Heart right ventricle (tissue), 16 donors: ENCODE measurements at regions not wholly inside any gene's neighbourhood (a gene's known extent, or its start where the extent isn't known, plus 50 kb on each side); places are given as distances from the start of the nearest gene placed in this dataset.

Source experiments
- ATAC-seq, 8 donors: fragments of 200-7000 bp; cut with Tn5 transposase; one replicate each; pipeline ENCODE4 v1.9.1; 2020; ENCODE audit warnings: mild to moderate bottlenecking in 8 of 8, moderate library complexity in 8 of 8, moderate number of reproducible peaks in 1 of 8
- DNase-seq, 2 donors: peaks; one replicate each; pipeline ENCODE4 v3.0.0-alpha.2; 2020
- H3K27ac ChIP-seq, 10 donors: fragments of 200-600 bp; sonication (generic) in 2 of 10; one replicate each; pipeline versions ENCODE4 v1.5.0 to v1.8.0; 2020 to 2022; ENCODE audit warnings: mild to moderate bottlenecking in 3 of 10
- H3K27me3 ChIP-seq, 7 donors: fragments of 200-600 bp; one replicate each; pipeline ENCODE4 v1.8.0; 2021 to 2022; ENCODE audit warnings: mild to moderate bottlenecking in 2 of 7
- H3K36me3 ChIP-seq, 9 donors: fragments of 200-600 bp; sonication (generic) in 1 of 9; one replicate each; pipeline versions ENCODE4 v1.5.0 to v1.8.0; 2020 to 2022; ENCODE audit warnings: mild to moderate bottlenecking in 2 of 9
- H3K4me1 ChIP-seq, 9 donors: fragments of 200-600 bp; sonication (generic) in 1 of 9; one replicate each; pipeline versions ENCODE4 v1.5.0 to v1.8.0; 2020 to 2022; ENCODE audit warnings: mild to moderate bottlenecking in 4 of 9
- H3K4me3 ChIP-seq, 10 donors: fragments of 200-600 bp; sonication (generic) in 2 of 10; one replicate each; pipeline versions ENCODE4 v1.5.0 to v1.8.0; 2020 to 2022; ENCODE audit warnings: mild to moderate bottlenecking in 7 of 10, moderate library complexity in 2 of 10
- H3K9me3 ChIP-seq, 11 donors: fragments of 200-600 bp in 10 of 11; sonication (generic) in 2 of 11; one replicate each; pipeline versions ENCODE4 v1.5.0 to v1.8.0; 2013 to 2022; ENCODE audit warnings: mild to moderate bottlenecking in 2 of 11, control low read depth in 1 of 11, moderate library complexity in 1 of 11
- WGBS, 2 donors: extraction: QIAGEN DNeasy Blood & Tissue Kit; methylation state at CpG; one replicate each; pipeline ENCODE4 v1.1.7; 2013; ENCODE audit warnings: inconsistent platforms in 1 of 2; 5-methylcytosine and 5-hydroxymethylcytosine counted together
- intact Hi-C, 10 donors: fragments of 100-400 bp; cut with DNase I; formaldehyde crosslinking; loops; one replicate each; pipeline versions ENCODE4 v1.11.1 to v1.14.2; 2022
- TF ChIP-seq, protein P1 (sequence below), 9 donors: fragments of 200-600 bp; sonication (generic) in 2 of 9; IDR thresholded peaks; one replicate each; pipeline versions ENCODE4 v1.5.0 to v1.8.0; 2021 to 2022; ENCODE audit warnings: antibody characterized with exemption in 9 of 9, mild to moderate bottlenecking in 5 of 9, moderate library complexity in 1 of 9
- donor health status: Arrhythmogenic right ventricular cardiomyopathy.
- donor health status: ischemic (EF 13 %, LVEDD 7.1; RV severe dilation, severe dysfunction).
- donor health status: healthy with polysubstance abuse.
- donor health status: DM: no; HTN: yes; CAD: no.
- donor health status: DM: no; HTN: no; CAD: no.
- donor health status: ischemic (EF 25% LVEDD 6.9; RV normal size, moderate dysfunction).
- donor health status: ischemic (EF 25% LVEDD 5.7; RV mildly dilated, moderate dysfunction).
- donor health status: healthy.
- donor health status: DM: yes; HTN: yes; CAD: no.
- donor health status: Ischemic cardiomyopathy.
- donor health status: ischemic (EF 35%, LVEDD 5.7; RV mildly dilated, moderate dysfunction).
- donor health status: nonischemic (EF 11% LVEDD 7.7; RV severe dilation, severe dysfunction).
- donor health status: DM: yes; HTN: yes; CAD: no.
- donor health status: PGD.
- donor health status: ischemic (EF 29% LVEDD 5.4; RV normal size, mild dysfunction).
- donor health status: nonischemic (EF 23%, LVEDD 6.1; RV moderate dilation, normal function).

DNA sequence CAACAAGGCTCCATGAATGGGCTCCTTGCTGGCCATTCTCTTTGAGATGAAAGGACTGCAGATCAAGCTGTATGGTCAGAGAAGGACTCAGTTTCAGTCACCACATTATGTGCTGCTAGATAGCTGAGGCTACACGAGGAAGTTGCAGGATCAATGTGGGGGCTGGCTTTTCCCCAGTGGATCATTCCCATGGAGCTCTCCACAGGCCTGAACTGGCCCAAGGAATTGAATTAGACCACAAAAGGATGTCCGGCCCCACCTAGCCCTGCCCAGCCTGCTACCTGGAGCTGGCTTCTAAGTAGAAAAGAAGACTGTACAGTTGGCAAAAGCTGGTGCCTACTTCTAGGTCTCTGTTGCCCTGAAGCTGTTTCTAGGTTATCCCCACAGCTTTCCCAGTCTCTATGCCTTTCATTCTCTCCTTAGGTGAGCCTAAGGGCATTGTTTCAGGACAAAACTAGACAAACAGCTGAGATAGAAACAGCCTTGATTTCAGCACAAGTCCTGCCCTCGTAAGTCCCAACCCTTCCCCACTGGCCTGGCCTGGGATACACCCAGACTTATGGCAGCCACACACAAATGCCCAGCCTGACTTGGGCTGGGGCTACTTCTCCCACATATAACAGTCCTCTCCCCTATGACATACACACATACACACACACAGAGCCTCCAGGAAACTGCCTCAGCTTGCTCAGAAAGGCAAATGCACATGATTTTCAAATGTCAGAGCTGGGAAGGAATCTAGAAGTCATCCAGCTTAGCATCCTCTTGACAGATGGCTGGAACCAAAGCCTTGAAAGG, 129.1 kb upstream of the NCAM1 start:
- H3K27ac ChIP-seq, result no peak overlapping the region
- TF ChIP-seq, protein P1, sequence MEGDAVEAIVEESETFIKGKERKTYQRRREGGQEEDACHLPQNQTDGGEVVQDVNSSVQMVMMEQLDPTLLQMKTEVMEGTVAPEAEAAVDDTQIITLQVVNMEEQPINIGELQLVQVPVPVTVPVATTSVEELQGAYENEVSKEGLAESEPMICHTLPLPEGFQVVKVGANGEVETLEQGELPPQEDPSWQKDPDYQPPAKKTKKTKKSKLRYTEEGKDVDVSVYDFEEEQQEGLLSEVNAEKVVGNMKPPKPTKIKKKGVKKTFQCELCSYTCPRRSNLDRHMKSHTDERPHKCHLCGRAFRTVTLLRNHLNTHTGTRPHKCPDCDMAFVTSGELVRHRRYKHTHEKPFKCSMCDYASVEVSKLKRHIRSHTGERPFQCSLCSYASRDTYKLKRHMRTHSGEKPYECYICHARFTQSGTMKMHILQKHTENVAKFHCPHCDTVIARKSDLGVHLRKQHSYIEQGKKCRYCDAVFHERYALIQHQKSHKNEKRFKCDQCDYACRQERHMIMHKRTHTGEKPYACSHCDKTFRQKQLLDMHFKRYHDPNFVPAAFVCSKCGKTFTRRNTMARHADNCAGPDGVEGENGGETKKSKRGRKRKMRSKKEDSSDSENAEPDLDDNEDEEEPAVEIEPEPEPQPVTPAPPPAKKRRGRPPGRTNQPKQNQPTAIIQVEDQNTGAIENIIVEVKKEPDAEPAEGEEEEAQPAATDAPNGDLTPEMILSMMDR (IDR thresholded peaks at IDR 0.05), result no peak
- no peak overlapping the region for H3K4me3 ChIP-seq
- intact Hi-C loops, result loop anchor here in 3 of 10 donors (10.0 kb wide), 3 partner anchors 177 to 283 kb away; no protein-coding TSS in a partner anchor
- WGBS, 2 donors, result 85 to 91% methylated on average over 3 of the region's 3 CpGs
- H3K27me3 ChIP-seq, result no peaks in the 10 kb centered on the region
- H3K9me3 ChIP-seq, result no peaks in the 10 kb centered on the region
- ATAC-seq (no peak), DNase-seq (no peak)
- no peaks in the 10 kb centered on the region for H3K36me3 ChIP-seq
- peaks cover 0 to 26% (median 10%) of the 10 kb centered on the region in 9 donors for H3K4me1 ChIP-seq

- TF ChIP-seq, protein P1 (IDR thresholded peaks at IDR 0.05), result no peak
- ATAC-seq (peak; percentile 84 to 95 (median 90)), DNase-seq (peak; percentile 70 to 74)
- no peak overlapping the region for H3K4me3 ChIP-seq
- WGBS, 2 donors, result 19 to 21% methylated on average over 5 of the region's 5 CpGs
- H3K9me3 ChIP-seq, result no peaks in the 10 kb centered on the region
- H3K27ac ChIP-seq, result peak overlapping the region; percentile 28 to 86 (median 68)
- H3K36me3 ChIP-seq, result no peaks in the 10 kb centered on the region
- intact Hi-C loops, result loop anchor here in 3 of 10 donors (2.0 to 10.0 kb wide), 4 partner anchors 128 to 280 kb away; no protein-coding TSS in a partner anchor
- H3K27me3 ChIP-seq, result no peaks in the 10 kb centered on the region
- peaks cover 0 to 26% (median 10%) of the 10 kb centered on the region in 9 donors for H3K4me1 ChIP-seq
Observed at GRCh38 chr11:112834277-112834755, 126.9 kb upstream of the NCAM1 start.

- intact Hi-C loops, result loop anchor here in 5 of 10 donors (2.0 to 10.0 kb wide), 6 partner anchors 117 to 279 kb away; partner anchors contain the start of gene NCAM1 (in 2 of the 5)
- ATAC-seq (no peak), DNase-seq (no peak)
- peak overlapping the region in 2 of 10 donors; percentile 35 to 86 for H3K27ac ChIP-seq
- H3K9me3 ChIP-seq, result no peaks in the 10 kb centered on the region
- H3K27me3 ChIP-seq, result no peaks in the 10 kb centered on the region
- no peaks in the 10 kb centered on the region for H3K36me3 ChIP-seq
- H3K4me1 ChIP-seq, result peaks cover 0 to 26% (median 10%) of the 10 kb centered on the region in 9 donors
- H3K4me3 ChIP-seq, result no peak overlapping the region
- TF ChIP-seq, protein P1 (IDR thresholded peaks at IDR 0.05), result no peak
- 70 to 79% methylated on average over 13 of the region's 13 CpGs for WGBS, 2 donors
Observed at GRCh38 chr11:112835591-112836255, 125.5 kb upstream of the NCAM1 start.

- H3K9me3 ChIP-seq, result no peaks in the 10 kb centered on the region
- 77 to 83% methylated on average over 9 of the region's 9 CpGs for WGBS, 2 donors
- no peaks in the 10 kb centered on the region for H3K27me3 ChIP-seq
- TF ChIP-seq, protein P1 (IDR thresholded peaks at IDR 0.05), result no peak
- H3K4me1 ChIP-seq, result peaks cover 0 to 26% (median 10%) of the 10 kb centered on the region in 9 donors
- DNase-seq, result no peak
- ATAC-seq, result no peak
- no peak overlapping the region for H3K4me3 ChIP-seq
- peak overlapping the region in 1 of 10 donors; percentile 35 for H3K27ac ChIP-seq
- H3K36me3 ChIP-seq, result no peaks in the 10 kb centered on the region
- intact Hi-C loops, result loop anchor here in 5 of 10 donors (5.0 to 10.0 kb wide), 5 partner anchors 116 to 279 kb away; partner anchors contain the start of gene NCAM1 (in 2 of the 5)
Observed at GRCh38 chr11:112836256-112836602, 125.0 kb upstream of the NCAM1 start.
